ENCODE measurements at regions not wholly inside any gene's neighbourhood (a gene's known extent, or its start where the extent isn't known, plus 50 kb on each side); places are given as distances from the start of the nearest gene placed in this dataset.

GRCh38 chr3:1661839-1662238 lies 436.8 kb upstream of the CNTN4 start:
- no peak for DNase-seq
- Mint-ChIP-seq H3K4me3 (no peak overlapping the region), H3K9me3 (peaks cover 3% of the 10 kb centered on the region), H3K27ac (no peak overlapping the region), H3K27me3 (no peaks in the 10 kb centered on the region), H3K4me1 (no peaks in the 10 kb centered on the region), H3K36me3 (ENCODE audit: low read depth) (no peaks in the 10 kb centered on the region)
- ChIA-PET POLR2A (no interaction called here), CTCF (no interaction called here)
- intact Hi-C loops (cut with micrococcal nuclease) = no loop called here
- ATAC-seq (ENCODE audit: low read depth) = no peak
- TF ChIP-seq CTCF (IDR thresholded peaks at IDR 0.05) = no peak

GRCh38 chr3:1664266-1664665 lies 434.4 kb upstream of the CNTN4 start:
- TF ChIP-seq CTCF (IDR thresholded peaks at IDR 0.05) = no peak
- ChIA-PET POLR2A (no interaction called here), CTCF (no interaction called here)
- H3K4me1 Mint-ChIP-seq = no peaks in the 10 kb centered on the region
- H3K27ac Mint-ChIP-seq = no peak overlapping the region
- H3K4me3 Mint-ChIP-seq = no peak overlapping the region
- DNase-seq (no peak), ATAC-seq (ENCODE audit: low read depth) (no peak)
- no peaks in the 10 kb centered on the region for H3K27me3 Mint-ChIP-seq
- H3K36me3 Mint-ChIP-seq (ENCODE audit: low read depth) = no peaks in the 10 kb centered on the region
- intact Hi-C loops (cut with micrococcal nuclease) = no loop called here
- H3K9me3 Mint-ChIP-seq = no peaks in the 10 kb centered on the region

- ATAC-seq (ENCODE audit: low read depth) (no peak), DNase-seq (no peak)
- no peaks in the 10 kb centered on the region for H3K36me3 Mint-ChIP-seq (ENCODE audit: low read depth)
- intact Hi-C loops (cut with micrococcal nuclease) = no loop called here
- H3K9me3 Mint-ChIP-seq = no peaks in the 10 kb centered on the region
- no peaks in the 10 kb centered on the region for H3K27me3 Mint-ChIP-seq
- no peaks in the 10 kb centered on the region for H3K4me1 Mint-ChIP-seq
- ChIA-PET CTCF (no interaction called here), POLR2A (no interaction called here)
- H3K4me3 Mint-ChIP-seq = no peak overlapping the region
- TF ChIP-seq CTCF (IDR thresholded peaks at IDR 0.05) = no peak
- H3K27ac Mint-ChIP-seq = no peak overlapping the region
Observed at GRCh38 chr3:1666865-1667264, 431.8 kb upstream of the CNTN4 start.

GRCh38 chr3:1677576-1678156 lies 421.0 kb upstream of the CNTN4 start:
- peaks cover 9% of the 10 kb centered on the region for H3K9me3 Mint-ChIP-seq
- DNase-seq = no peak
- no peaks in the 10 kb centered on the region for H3K36me3 Mint-ChIP-seq (ENCODE audit: low read depth)
- H3K4me1 Mint-ChIP-seq = no peaks in the 10 kb centered on the region
- no peaks in the 10 kb centered on the region for H3K27me3 Mint-ChIP-seq
- TF ChIP-seq CTCF (IDR thresholded peaks at IDR 0.05) = no peak
- ATAC-seq (ENCODE audit: low read depth) = no peak
- ChIA-PET CTCF (no interaction called here), POLR2A (no interaction called here)
- H3K4me3 Mint-ChIP-seq = no peak overlapping the region
- H3K27ac Mint-ChIP-seq = no peak overlapping the region
- intact Hi-C loops (cut with micrococcal nuclease) = no loop called here

- intact Hi-C loops (cut with micrococcal nuclease) = no loop called here
- DNase-seq = no peak
- H3K27me3 Mint-ChIP-seq = no peaks in the 10 kb centered on the region
Observed at GRCh38 chr3:1692428-1692827, 406.2 kb upstream of the CNTN4 start.

More at GRCh38 chr3:1692428-1692827, 406.2 kb upstream of the CNTN4 start:
- TF ChIP-seq CTCF (IDR thresholded peaks at IDR 0.05) = no peak
- Mint-ChIP-seq H3K9me3 (no peaks in the 10 kb centered on the region), H3K36me3 (ENCODE audit: low read depth) (no peaks in the 10 kb centered on the region), H3K27ac (no peak overlapping the region), H3K4me1 (no peaks in the 10 kb centered on the region), H3K4me3 (no peak overlapping the region)
- POLR2A ChIA-PET = no interaction called here
- no peak for ATAC-seq (ENCODE audit: low read depth)
- CTCF ChIA-PET = no interaction called here
